HG03575 (cell line): ENCODE measurements at regions not wholly inside any gene's neighbourhood (a gene's known extent, or its start where the extent isn't known, plus 50 kb on each side); places are given as distances from the start of the nearest gene placed in this dataset.
"Not testable (repeated sequence)": the region's sequence is repeated elsewhere in the genome, so short reads cannot be mapped to it uniquely, and the experiment has no call there.

Experiments used
- ATAC-seq: cut with Tn5 transposase; IDR thresholded peaks from one replicate; pipeline ENCODE4 v1.9.1; 2021; ENCODE audit not compliant: unreplicated experiment, insufficient number of reproducible peaks, low FRiP score; ENCODE audit errors: extremely low read depth

GRCh38 chr3:101913168-101913567 is 63.9 kb downstream of the NFKBIZ start:
- no peak for ATAC-seq

- ATAC-seq = not testable (repeated sequence)
These were observed 68.4 kb downstream of the NFKBIZ start for GRCh38 chr3:101917761-101918160.

GRCh38 chr3:101922151-101922725 is 72.9 kb downstream of the NFKBIZ start:
- not testable (repeated sequence) for ATAC-seq

GRCh38 chr3:101924621-101925020 is 75.3 kb downstream of the NFKBIZ start:
- not testable (repeated sequence) for ATAC-seq

GRCh38 chr3:101925124-101925523 is 75.8 kb downstream of the NFKBIZ start:
- ATAC-seq = not testable (repeated sequence)

GRCh38 chr3:101925564-101925963 is 76.2 kb downstream of the NFKBIZ start:
- ATAC-seq = no peak

- no peak for ATAC-seq
These were observed 77.3 kb downstream of the NFKBIZ start for GRCh38 chr3:101926594-101927105.

- ATAC-seq = no peak
These were observed 79.6 kb downstream of the NFKBIZ start for GRCh38 chr3:101928890-101929289.

- no peak for ATAC-seq
These were observed 81.8 kb downstream of the NFKBIZ start for GRCh38 chr3:101931081-101931480.

- no peak for ATAC-seq
These were observed 83.2 kb downstream of the NFKBIZ start for GRCh38 chr3:101932326-101933068.

- ATAC-seq = peak; percentile 92
These were observed 87.4 kb downstream of the NFKBIZ start for GRCh38 chr3:101936419-101937356.

- peak; percentile 28 for ATAC-seq
These were observed 89.0 kb downstream of the NFKBIZ start for GRCh38 chr3:101938262-101938847.

GRCh38 chr3:101939361-101940049 is 90.2 kb downstream of the NFKBIZ start:
- ATAC-seq = no peak

- no peak for ATAC-seq
These were observed 91.4 kb downstream of the NFKBIZ start for GRCh38 chr3:101940521-101941317.

- no peak for ATAC-seq
These were observed 92.2 kb downstream of the NFKBIZ start for GRCh38 chr3:101941318-101942040.

- no peak for ATAC-seq
These were observed 93.0 kb downstream of the NFKBIZ start for GRCh38 chr3:101942356-101942755.

GRCh38 chr3:101943029-101943428 is 93.7 kb downstream of the NFKBIZ start:
- ATAC-seq = no peak
